ENCODE measurements at regions not wholly inside any gene's neighbourhood (a gene's known extent, or its start where the extent isn't known, plus 50 kb on each side); places are given as distances from the start of the nearest gene placed in this dataset.

DNA sequence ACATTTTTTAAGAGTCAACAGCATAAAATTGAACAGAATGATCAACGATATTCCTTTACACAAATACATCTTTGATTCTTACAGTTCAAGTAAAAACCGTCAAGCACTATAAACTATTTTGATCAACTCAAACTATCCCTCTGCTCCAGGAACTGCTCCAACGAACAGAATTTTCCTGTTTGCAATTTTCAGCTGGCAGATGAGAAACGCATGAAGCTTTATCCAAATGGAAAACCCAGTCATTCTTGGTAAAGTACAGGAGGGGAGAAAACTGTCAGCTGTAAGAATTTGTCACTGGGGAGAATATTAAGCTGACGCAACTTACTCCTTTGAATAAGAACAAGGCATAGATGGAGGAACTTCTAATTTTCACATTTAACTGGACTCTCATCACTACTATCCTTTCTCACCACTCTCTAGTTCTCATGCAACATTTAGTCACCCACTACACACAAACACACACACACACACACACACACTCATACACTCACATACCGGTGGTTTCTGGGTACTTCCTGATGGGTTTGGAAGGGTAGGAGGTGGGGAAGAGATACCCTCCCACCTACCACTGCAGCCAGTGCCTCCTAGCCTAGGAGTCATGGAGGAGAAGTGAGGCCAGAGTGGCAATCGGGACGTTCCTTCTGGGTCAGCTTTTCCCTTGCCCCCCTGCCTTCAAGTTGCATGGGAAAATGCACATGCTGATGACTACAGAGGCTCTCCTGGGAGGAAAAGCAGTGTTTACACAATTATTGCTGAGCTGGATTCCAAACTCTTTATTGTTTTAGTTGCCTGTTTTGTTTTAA is 54.0 kb upstream of the SPATS2L start:
- H3K79me2 ChIP-seq = no peaks in the 10 kb centered on the region
- H3K4me1 ChIP-seq = no peaks in the 10 kb centered on the region
- no peak overlapping the region for H3K4me2 ChIP-seq (ENCODE audit: low read length)
- no peak overlapping the region for H3K4me3 ChIP-seq (ENCODE audit: low read depth, low read length)
- no peaks in the 10 kb centered on the region for H3K9me3 ChIP-seq (ENCODE audit: control insufficient read depth, low read length)
- TF ChIP-seq, protein P1, sequence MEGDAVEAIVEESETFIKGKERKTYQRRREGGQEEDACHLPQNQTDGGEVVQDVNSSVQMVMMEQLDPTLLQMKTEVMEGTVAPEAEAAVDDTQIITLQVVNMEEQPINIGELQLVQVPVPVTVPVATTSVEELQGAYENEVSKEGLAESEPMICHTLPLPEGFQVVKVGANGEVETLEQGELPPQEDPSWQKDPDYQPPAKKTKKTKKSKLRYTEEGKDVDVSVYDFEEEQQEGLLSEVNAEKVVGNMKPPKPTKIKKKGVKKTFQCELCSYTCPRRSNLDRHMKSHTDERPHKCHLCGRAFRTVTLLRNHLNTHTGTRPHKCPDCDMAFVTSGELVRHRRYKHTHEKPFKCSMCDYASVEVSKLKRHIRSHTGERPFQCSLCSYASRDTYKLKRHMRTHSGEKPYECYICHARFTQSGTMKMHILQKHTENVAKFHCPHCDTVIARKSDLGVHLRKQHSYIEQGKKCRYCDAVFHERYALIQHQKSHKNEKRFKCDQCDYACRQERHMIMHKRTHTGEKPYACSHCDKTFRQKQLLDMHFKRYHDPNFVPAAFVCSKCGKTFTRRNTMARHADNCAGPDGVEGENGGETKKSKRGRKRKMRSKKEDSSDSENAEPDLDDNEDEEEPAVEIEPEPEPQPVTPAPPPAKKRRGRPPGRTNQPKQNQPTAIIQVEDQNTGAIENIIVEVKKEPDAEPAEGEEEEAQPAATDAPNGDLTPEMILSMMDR (IDR thresholded peaks at IDR 0.05) = no peak
- no peaks in the 10 kb centered on the region for H3K27me3 ChIP-seq (ENCODE audit: control insufficient read depth, insufficient read depth, low read length)
- H3K9ac ChIP-seq = no peak overlapping the region
- H3K27ac ChIP-seq = no peak overlapping the region
- H3K36me3 ChIP-seq (ENCODE audit: control insufficient read depth, insufficient read depth, low read length) = no peaks in the 10 kb centered on the region
- no peak overlapping the region for H2AFZ ChIP-seq

DNA sequence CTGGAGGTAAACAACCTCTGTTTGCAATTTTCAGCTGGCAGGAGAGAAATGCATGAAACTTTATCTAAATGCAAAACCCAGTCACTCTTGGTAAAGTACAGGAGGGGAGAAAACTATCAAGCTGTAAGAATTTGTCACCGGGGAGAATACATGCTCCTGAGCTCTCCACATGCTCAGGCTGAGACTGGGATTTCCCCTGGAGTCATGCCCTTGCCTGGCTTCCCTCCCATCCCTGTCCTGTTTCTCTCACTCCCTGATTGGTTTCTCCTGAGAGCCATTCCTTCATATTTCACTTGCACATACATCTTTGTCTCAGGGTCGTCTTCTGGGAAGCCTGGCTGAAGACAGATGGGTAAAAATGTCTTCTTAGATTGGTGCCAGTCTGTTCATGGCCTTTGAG is 52.9 kb upstream of the SPATS2L start:
- Histone ChIP-seq H3K9me3 (ENCODE audit: control insufficient read depth, low read length) (no peaks in the 10 kb centered on the region), H2AFZ (no peak overlapping the region), H3K9ac (no peak overlapping the region), H3K79me2 (no peaks in the 10 kb centered on the region), H3K27me3 (ENCODE audit: control insufficient read depth, insufficient read depth, low read length) (no peaks in the 10 kb centered on the region), H3K4me2 (ENCODE audit: low read length) (no peak overlapping the region), H3K4me1 (peaks cover 1% of the 10 kb centered on the region), H3K27ac (no peak overlapping the region), H3K36me3 (ENCODE audit: control insufficient read depth, insufficient read depth, low read length) (no peaks in the 10 kb centered on the region), H3K4me3 (ENCODE audit: low read depth, low read length) (no peak overlapping the region)
- TF ChIP-seq, protein P1 (IDR thresholded peaks at IDR 0.05) = no peak

DNA sequence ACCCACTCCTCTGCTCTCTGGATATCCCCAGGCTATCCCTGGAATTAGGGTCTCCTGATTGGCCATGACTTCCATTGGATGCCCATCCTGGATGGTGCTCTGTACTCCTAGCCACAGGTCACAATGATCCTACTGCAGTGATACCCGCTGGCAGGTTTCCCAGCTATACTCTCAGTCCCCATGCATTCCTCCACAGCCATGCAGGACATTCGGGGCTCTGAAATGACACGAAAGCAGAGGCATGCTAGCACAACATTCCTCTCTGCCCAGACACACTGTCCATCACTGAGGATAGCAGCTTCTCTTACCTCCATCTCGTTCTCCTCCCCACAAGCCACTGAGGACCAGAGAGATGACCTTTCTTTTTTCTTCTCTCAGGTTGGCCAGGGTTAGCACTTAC is 51.7 kb upstream of the SPATS2L start:
- Histone ChIP-seq H3K4me2 (ENCODE audit: low read length) (no peak overlapping the region), H3K36me3 (ENCODE audit: control insufficient read depth, insufficient read depth, low read length) (no peaks in the 10 kb centered on the region), H3K79me2 (no peaks in the 10 kb centered on the region), H2AFZ (no peak overlapping the region), H3K27me3 (ENCODE audit: control insufficient read depth, insufficient read depth, low read length) (no peaks in the 10 kb centered on the region), H3K4me1 (peaks cover 8% of the 10 kb centered on the region), H3K9ac (no peak overlapping the region), H3K9me3 (ENCODE audit: control insufficient read depth, low read length) (no peaks in the 10 kb centered on the region), H3K4me3 (ENCODE audit: low read depth, low read length) (no peak overlapping the region), H3K27ac (no peak overlapping the region)
- TF ChIP-seq, protein P1 (IDR thresholded peaks at IDR 0.05) = no peak

DNA sequence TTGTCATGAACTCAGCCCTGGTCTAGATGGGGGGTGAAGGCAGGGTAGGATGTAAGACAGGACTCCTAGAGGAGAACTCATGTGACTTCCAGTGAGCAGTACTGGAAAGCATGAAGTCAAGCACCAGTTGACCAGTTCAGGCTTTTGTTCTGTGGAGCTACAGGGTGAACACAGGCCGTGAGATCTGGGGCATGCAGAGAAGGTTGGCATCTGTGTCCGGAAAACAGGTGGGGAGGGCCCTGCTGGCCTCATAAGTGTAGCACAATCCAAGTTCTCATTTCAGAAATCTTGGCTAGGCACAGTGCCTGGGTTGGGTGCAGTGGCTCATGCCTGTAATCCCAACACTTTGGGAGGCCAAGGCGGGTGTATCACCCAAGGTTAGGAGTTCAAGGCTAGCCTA is 50.9 kb upstream of the SPATS2L start:
- H3K9me3 ChIP-seq (ENCODE audit: control insufficient read depth, low read length) = no peaks in the 10 kb centered on the region
- TF ChIP-seq, protein P1 (IDR thresholded peaks at IDR 0.05) = no peak
- no peaks in the 10 kb centered on the region for H3K79me2 ChIP-seq
- no peak overlapping the region for H3K9ac ChIP-seq
- no peak overlapping the region for H3K4me3 ChIP-seq (ENCODE audit: low read depth, low read length)
- H3K36me3 ChIP-seq (ENCODE audit: control insufficient read depth, insufficient read depth, low read length) = no peaks in the 10 kb centered on the region
- no peaks in the 10 kb centered on the region for H3K27me3 ChIP-seq (ENCODE audit: control insufficient read depth, insufficient read depth, low read length)
- H2AFZ ChIP-seq = no peak overlapping the region
- H3K4me1 ChIP-seq = peaks cover 12% of the 10 kb centered on the region
- H3K4me2 ChIP-seq (ENCODE audit: low read length) = no peak overlapping the region
- H3K27ac ChIP-seq = no peak overlapping the region

Data from parathyroid adenoma (tissue), 2 donors.